ENCODE measurements at regions not wholly inside any gene's neighbourhood (a gene's known extent, or its start where the extent isn't known, plus 50 kb on each side); places are given as distances from the start of the nearest gene placed in this dataset.

GRCh38 chr12:66776974-66777373 is 98.1 kb upstream of the GRIP1 start:
- TF ChIP-seq CTCF (IDR thresholded peaks at IDR 0.05) (no peak), POLR2A (IDR thresholded peaks at IDR 0.05) (no peak)
- H3K27ac ChIP-seq: no peak overlapping the region
- H3K9me3 ChIP-seq: no peaks in the 10 kb centered on the region
- intact Hi-C loops (cut with DNase I): no loop called here
- 73 to 82% methylated on average over 2 of the region's 2 CpGs for WGBS, 2 donors
- H3K27me3 ChIP-seq: no peaks in the 10 kb centered on the region
- no peak overlapping the region for H3K4me3 ChIP-seq
- DNase-seq (no peak), ATAC-seq (no peak)
- no peaks in the 10 kb centered on the region for H3K36me3 ChIP-seq (replicated peaks in 1 of 2; ENCODE audit: insufficient read depth in 1 of 2, low read depth in 2 of 2)
- H3K4me1 ChIP-seq: no peaks in the 10 kb centered on the region

- Histone ChIP-seq H3K36me3 (replicated peaks in 1 of 2; ENCODE audit: insufficient read depth in 1 of 2, low read depth in 2 of 2) (no peaks in the 10 kb centered on the region), H3K4me1 (no peaks in the 10 kb centered on the region), H3K9me3 (no peaks in the 10 kb centered on the region), H3K27ac (no peak overlapping the region), H3K4me3 (no peak overlapping the region), H3K27me3 (no peaks in the 10 kb centered on the region)
- ATAC-seq (no peak), DNase-seq (no peak)
- no peak for TF ChIP-seq POLR2A (IDR thresholded peaks at IDR 0.05)
- no peak for TF ChIP-seq CTCF (IDR thresholded peaks at IDR 0.05)
- intact Hi-C loops (cut with DNase I): no loop called here
- 60 to 61% methylated on average over 3 of the region's 3 CpGs for WGBS, 2 donors
These were observed 100.6 kb upstream of the GRIP1 start for GRCh38 chr12:66779466-66779865.

- H3K9me3 ChIP-seq: no peaks in the 10 kb centered on the region
- no peak overlapping the region for H3K27ac ChIP-seq
- intact Hi-C loops (cut with DNase I): no loop called here
- DNase-seq (no peak), ATAC-seq (no peak)
- no peaks in the 10 kb centered on the region for H3K4me1 ChIP-seq
- H3K27me3 ChIP-seq: no peaks in the 10 kb centered on the region
- no peaks in the 10 kb centered on the region for H3K36me3 ChIP-seq (replicated peaks in 1 of 2; ENCODE audit: insufficient read depth in 1 of 2, low read depth in 2 of 2)
- H3K4me3 ChIP-seq: no peak overlapping the region
- 71 to 74% methylated on average over 4 of the region's 4 CpGs for WGBS, 2 donors
- TF ChIP-seq CTCF (IDR thresholded peaks at IDR 0.05) (no peak), POLR2A (IDR thresholded peaks at IDR 0.05) (no peak)
These were observed 107.8 kb upstream of the GRIP1 start for GRCh38 chr12:66786531-66787308.

GRCh38 chr12:66799551-66799950 is 120.7 kb upstream of the GRIP1 start:
- DNase-seq (no peak), ATAC-seq (no peak)
- no peak overlapping the region for H3K27ac ChIP-seq
- no peaks in the 10 kb centered on the region for H3K9me3 ChIP-seq
- WGBS, 2 donors: 11 to 19% methylated on average over 2 of the region's 2 CpGs
- peaks cover 8% of the 10 kb centered on the region for H3K4me1 ChIP-seq
- intact Hi-C loops (cut with DNase I): no loop called here
- no peak overlapping the region for H3K4me3 ChIP-seq
- TF ChIP-seq CTCF (IDR thresholded peaks at IDR 0.05): no peak
- no peak for TF ChIP-seq POLR2A (IDR thresholded peaks at IDR 0.05)
- no peaks in the 10 kb centered on the region for H3K36me3 ChIP-seq (replicated peaks in 1 of 2; ENCODE audit: insufficient read depth in 1 of 2, low read depth in 2 of 2)
- H3K27me3 ChIP-seq: no peaks in the 10 kb centered on the region

- TF ChIP-seq CTCF (IDR thresholded peaks at IDR 0.05) (no peak), POLR2A (IDR thresholded peaks at IDR 0.05) (no peak)
- Histone ChIP-seq H3K36me3 (replicated peaks in 1 of 2; ENCODE audit: insufficient read depth in 1 of 2, low read depth in 2 of 2) (no peaks in the 10 kb centered on the region), H3K27me3 (no peaks in the 10 kb centered on the region), H3K27ac (no peak overlapping the region), H3K9me3 (no peaks in the 10 kb centered on the region), H3K4me3 (no peak overlapping the region), H3K4me1 (peaks cover 8% of the 10 kb centered on the region)
- 88 to 90% methylated on average over 1 of the region's 1 CpG for WGBS, 2 donors
- intact Hi-C loops (cut with DNase I): no loop called here
- DNase-seq (no peak), ATAC-seq (no peak)
These were observed 121.2 kb upstream of the GRIP1 start for GRCh38 chr12:66800046-66800445.
